Activated CD8-positive, alpha-beta memory T cell treated with anti-CD3 and anti-CD28 coated beads, Interleukin-2, amount 50 U/mL, for 1 hour (primary cell): ENCODE measurements at regions not wholly inside any gene's neighbourhood (a gene's known extent, or its start where the extent isn't known, plus 50 kb on each side); places are given as distances from the start of the nearest gene placed in this dataset.

Experiments used
- DNase-seq: peaks from one replicate; pipeline ENCODE4 v3.0.0-alpha.2; 2020; ENCODE audit errors: extremely low read depth

DNA sequence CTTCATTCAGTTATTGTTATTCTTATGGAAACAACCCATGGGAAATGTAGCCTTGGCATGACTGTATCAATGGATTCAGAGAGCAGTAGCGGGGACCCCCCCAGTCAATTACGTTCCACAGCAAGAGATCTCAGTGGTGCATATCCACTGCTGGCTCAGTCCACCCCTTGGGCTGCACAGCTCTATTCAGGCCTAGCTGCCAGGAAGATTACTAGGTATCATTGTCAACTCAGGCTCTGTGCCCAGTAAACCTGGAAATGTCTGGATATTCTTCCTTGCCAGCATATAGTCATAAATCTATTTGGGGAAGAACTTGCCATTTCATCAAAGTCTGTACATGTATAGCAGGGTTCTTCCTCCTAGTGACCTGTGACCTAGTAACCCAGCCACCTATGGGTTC lies 128.1 kb upstream of the CCDC54 start:
- no peak for DNase-seq

DNA sequence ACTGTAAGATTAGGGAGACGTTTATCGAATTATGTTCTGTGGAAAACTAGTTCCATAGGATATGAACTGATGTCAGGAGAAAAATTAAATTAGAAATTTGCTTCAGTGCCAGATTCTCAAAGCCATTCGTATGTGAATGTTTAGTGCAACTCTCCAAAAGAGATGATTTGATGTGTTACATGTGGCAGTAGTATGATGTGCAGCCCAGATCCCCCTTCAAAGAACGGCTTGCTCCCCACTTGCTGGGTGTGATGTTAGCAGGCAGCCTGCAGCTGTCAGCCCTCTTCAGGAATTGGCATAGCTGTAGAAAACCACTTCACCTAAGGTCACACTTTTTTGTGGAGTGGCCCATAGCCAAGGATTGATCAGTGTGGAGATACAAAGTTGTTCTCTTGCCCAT lies 127.0 kb upstream of the CCDC54 start:
- no peak for DNase-seq

DNA sequence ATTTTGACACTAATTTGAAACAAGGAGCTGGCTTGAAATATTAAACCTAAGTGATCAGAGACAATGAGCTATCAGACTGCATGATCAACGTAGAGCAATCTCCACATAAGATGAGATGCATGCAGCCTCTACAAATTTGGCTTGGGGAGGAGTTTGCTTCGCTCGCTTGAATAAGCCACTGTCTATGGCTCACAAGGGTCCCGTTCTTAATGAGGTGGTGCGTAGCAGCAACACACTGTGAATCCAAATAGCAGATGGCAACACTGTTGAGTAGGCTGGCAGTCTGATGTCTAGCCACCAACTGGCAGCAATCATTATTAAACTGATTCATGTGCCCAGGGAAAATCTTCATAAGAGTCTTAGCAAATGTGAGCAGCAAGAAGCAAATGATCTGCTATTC lies 125.4 kb upstream of the CCDC54 start:
- DNase-seq = no peak

DNA sequence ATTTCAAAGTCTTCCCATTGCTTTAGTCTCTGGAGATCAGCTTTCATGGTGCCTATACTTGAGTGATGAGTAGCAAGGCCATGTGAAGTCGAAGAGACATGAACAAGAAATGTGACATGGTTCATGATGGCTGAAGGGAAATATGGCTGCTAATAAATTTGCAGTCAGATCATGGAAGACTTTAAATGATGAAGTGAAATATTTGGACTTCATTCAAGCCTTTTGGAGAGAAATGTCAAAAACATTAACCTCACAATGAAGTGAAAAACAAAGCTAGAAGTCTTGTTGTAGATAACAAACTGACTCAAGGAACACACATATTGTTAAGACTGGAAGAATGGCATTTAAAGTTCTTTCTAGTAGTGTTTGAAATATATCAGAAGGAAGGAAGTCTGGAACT lies 120.3 kb upstream of the CCDC54 start:
- no peak for DNase-seq

DNA sequence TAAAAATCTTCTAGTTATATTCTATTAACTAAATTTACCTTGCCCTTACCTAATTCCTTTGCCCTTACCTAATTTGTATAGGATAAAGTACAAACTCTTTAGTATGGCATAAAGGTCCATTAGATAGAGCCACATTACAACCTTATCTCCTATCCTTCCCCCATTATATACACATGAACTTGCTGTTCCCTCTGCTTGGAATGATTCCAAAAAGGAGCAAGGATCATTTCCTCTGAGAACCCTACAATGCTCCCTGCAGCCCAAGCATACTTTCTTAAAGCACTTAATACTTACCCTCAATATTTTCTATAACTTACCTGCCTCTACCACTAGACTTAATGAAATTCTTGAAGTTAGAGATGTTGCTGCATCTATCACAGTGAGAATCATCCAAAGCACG lies 118.9 kb upstream of the CCDC54 start:
- no peak for DNase-seq

DNA sequence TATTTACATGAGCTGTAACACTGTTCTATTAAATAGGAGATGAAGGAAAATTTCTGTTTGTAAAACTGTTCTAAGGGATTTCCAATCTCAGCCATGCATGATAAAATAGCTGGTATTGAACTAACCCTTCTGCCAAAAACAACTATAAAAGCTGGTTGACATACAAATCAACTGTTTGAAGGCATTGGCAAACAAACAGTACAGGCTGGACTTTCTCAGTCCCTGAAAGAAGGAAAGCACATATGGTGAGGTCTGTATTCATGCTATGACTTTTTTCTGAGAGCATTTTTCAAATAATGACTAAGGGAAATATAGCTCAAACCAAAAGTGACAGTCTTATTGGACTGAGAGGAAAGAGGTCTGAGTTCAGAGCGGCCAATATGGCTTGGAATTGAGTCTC lies 117.0 kb upstream of the CCDC54 start:
- no peak for DNase-seq

DNA sequence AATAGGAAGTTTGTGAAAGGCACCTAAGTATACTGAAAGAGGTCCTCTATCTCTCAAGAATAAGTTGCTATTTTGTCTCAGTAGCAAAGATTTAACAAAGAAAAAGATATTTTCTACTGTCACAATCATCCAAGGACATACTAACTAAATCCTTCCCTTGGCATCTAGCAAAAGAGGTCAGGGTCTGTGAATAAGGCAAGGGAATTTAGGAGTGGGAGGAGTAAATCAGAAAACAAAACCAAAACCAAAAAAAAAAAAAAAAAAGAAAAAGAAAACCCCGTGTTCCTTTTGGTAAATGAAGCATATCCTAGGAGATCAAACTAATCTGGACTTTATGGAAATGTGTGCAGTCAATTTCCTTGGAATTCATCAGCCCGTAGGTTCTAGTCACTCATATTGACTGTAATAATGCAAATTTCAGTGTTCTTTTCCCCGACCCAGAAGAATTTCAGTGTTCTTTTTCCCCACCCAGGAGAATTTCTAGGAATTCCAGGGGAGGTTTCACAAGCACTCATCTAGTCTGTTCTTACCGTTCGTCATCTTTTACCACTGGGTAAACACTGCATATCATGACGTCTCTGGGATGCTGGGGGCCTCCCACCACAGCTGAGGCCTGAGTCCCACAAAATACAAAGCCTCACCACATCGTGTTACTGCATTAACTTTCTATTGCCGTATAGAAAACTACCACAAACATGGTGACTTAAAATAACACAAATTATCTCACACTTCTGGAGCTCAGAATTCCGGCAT lies 113.8 kb upstream of the CCDC54 start:
- DNase-seq = no peak

DNA sequence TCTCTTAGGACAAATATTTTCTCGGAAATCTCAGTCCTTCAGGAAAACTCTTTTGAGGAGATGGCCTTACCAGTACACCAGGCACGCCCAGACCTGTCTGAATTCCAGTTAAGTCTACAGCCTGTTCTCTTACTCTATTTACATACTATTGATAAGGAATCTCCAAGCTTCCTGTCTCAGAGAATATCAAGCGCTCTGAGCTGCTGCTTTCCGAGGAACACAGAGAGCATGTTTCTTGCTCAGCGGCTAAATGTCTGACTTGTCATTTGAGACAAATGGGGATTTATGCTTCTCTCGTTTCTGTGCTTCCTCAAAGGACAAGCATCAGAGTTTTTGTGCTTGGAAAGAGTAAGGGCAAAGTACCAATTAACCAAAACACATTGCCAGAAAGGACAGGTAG lies 112.4 kb upstream of the CCDC54 start:
- no peak for DNase-seq

DNA sequence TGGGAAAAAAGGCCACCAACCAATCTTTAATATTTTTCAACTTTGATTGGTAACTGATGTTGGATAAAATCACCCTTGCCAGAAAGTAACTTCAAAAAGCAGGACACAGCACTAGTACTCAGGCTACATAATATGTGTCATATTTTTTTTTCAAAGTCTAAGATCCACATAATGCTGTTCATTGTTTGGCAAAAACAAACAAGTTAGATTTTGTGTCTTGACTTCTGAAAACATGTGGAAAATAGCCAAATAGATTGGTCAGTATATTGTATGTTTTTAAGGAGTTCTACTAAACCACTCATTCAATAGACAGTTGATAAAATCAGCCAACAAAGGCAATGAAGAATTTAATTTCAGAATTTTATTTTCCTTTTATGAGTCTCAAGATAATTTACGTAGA lies 111.7 kb upstream of the CCDC54 start:
- DNase-seq = no peak

DNA sequence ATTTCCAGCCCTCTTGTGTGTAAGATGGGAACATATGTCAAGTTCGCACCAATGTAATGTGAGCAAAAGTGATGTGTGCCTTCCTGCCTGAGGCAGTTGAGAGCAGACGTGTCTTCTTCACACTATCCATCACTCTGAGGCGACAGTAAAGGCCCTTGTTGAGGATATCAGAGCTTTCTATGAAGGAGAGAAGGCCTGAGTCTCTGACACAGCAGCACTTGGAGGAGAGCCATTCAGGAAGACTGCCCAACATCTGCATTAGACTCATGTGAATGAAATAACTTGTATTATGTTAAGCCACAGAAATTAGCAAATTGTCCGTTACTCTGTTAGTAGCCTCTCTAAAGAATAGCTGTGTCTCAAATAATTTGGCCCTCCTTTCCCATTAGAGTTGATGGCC lies 108.8 kb upstream of the CCDC54 start:
- no peak for DNase-seq

DNA sequence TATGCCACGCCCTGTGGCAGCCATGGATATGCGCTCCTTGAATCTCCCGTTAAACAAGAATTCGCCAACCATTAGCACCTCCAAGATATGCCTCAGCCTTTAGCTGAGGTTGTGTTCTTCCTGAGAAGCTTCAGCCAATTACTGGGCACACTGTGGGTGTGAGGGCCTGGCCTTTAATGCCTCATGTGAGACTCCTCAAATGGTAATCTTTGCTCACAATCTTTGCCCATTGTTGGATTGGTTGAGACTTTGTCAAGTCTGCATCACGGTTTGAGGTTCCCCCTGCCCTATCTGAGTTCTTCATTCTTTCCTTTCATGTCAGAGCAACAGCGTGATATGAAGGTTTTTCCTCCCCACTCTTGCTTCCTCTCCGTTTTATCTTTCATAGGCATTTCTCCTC lies 108.1 kb upstream of the CCDC54 start:
- DNase-seq = no peak

DNA sequence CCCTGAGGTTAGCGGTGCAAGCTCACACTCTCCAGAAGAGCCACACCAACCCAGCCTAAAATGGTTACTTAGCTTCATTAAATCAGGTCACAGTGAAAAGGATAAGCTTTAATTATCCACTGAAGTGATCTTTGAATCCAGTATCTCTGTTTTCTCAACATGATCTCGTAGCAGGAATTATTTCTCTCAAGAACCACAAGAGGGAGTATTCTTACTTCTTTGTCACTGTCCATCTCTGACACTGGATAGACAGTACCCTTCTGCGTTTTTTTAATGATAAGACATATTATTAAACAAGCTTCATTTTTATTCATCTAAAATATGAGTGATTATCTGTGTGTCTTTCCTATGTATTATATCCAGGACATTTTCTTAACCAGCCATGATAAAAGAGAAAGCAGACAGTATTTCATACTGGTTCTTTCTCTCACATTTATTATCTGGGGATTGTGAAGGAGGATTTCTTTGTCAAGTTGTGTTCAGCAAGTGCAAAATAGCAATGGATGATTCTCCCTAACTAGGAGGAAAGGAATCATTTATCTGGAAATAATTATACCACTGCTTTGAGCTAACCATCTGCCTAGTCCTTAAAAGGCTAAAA lies 105.4 kb upstream of the CCDC54 start:
- DNase-seq = no peak

DNA sequence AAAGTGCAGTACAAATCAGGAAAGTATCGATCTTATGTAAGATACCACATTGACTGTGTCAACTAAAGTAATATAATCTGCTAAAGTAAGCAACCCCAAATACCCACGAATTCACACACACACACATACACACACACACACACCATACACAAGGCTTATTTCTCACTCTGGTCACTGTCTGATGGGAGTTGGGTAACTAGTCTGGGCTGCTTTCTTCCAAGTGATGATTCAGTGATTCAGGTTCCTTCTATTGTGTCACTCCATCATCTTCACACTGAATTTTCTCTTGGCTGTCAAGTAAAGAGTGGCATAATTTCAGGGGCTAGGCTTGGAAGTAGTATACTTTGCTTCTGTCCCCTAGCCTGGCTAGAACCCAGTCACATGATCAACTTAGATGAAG lies 104.8 kb upstream of the CCDC54 start:
- no peak for DNase-seq

DNA sequence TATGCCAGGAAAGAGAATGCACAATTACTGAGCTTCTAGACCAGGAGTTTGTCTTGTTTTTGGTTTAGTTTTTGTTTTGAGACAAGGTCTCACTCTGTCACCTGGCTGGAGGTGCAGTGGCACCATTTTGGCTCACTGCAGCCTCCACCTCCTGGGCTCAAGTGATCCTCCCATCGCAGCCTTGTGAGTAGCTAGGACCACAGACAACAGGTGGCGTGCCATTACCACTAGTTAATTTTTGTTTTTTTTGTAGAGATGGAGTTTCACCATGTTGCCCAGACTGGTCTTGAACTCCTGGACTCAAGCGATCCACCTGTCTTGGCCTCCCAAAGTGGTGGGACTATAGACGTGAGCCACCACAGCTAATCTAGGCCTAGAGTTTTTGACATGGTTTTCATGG lies 104.4 kb upstream of the CCDC54 start:
- DNase-seq = no peak

DNA sequence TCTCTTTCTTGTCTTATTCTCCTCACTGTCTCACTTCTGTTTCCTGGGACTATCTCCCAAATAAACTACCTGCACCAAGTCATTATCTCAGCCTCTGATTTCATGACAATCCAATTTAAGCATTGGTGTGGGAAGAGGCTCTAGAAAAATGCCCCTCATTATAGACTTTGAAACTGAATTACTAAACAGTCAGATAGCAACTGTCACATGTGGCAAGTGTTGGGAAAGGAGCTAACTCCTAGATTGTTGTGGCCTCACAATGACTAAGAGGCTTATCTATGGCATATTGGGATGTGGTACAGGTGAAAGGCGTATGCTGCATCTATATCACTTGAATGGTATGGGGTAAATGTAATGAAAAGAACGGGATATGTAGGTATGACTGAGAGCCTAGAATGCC lies 103.5 kb upstream of the CCDC54 start:
- no peak for DNase-seq

DNA sequence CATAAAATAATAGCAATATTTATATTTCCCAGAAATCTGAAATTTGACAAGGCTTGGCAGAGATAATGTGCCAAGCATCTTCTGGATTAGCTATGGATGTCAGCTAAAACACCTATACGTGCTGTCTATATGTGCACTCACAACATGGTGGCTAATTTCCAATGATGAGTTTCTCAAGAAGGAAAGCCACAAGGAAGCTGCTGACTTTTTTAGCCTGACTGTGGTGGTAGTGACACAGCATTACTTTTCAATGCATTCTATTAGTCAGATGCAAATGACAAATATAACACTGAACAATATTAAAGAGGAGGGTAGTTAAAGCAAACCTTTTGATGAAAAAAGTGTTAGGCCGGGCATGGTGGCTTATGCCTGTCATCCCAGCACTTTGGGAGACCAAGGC lies 101.7 kb upstream of the CCDC54 start:
- DNase-seq = no peak

DNA sequence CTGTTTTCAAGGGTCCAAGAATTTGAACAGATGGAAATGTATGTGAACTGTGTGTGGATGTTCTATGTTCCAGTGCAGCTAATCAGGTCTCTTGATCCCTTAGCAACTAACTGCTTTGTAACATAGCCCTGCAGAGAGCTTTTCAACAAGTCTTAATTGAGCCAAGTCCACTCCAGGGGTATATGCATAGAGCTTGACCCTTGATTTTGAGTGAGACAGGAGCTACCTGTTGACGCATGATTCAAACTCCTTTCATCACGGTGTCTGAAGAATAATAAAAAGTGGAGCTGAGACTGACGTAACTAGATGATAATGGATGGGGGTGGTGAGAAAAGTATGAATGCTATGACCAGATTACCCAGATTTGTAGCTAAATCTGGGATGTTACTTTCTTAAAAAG lies 93.3 kb upstream of the CCDC54 start:
- no peak for DNase-seq

DNA sequence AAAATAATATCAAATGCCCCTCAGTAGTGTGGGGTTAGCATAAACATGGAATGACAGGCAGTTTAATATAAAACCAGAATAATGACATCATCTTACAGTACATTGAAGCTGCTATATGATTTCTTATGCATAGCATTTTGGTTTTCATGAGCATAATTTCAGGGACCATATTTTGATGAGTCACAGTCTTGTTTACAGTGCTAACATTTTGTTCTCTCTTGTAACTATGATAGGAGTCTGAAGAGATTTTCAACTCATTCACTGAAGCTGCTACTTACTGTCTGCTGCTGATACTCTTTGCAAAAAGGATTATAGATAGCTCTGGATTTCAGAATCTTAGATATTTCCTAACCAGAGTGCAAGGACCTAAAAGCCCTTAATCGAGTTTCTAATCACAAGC lies 92.6 kb upstream of the CCDC54 start:
- no peak for DNase-seq

DNA sequence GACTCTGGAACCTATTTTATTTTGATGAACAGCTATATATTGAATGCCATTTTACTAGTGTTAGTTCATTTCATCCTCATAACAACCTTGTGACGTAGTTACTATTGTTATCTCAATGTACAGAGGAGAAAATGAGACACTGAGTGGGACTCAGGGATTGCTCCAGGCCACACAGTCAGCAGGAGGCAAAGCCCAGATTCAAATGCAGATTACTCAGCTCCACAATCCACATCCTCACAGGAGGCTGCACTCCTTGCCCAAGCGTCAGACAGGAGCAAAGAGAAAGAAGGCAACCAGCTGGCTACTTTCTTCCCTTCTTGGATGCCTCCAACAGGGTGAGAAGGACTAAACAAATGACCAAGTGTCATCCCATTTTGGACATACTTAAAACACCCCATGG lies 92.0 kb upstream of the CCDC54 start:
- DNase-seq = no peak

DNA sequence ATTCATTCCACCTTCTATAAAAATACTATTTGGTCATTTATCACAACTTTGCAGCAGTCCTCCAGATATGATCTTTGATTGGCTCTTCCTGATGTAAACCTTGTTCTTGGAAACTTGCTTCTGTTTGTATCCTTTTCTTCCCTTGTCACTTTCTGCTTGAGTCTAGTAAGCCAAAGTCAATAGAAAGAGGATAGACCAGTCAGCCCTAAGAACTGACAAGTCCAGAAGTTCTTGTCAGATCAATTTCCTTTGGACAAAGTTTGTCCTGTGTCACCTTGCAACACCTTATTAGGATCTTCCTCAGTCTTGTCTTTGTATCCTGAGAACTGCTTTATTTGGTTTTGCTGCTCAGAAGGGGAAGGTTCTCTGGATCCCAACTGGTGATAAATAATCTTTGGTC lies 87.9 kb upstream of the CCDC54 start:
- DNase-seq = no peak

DNA sequence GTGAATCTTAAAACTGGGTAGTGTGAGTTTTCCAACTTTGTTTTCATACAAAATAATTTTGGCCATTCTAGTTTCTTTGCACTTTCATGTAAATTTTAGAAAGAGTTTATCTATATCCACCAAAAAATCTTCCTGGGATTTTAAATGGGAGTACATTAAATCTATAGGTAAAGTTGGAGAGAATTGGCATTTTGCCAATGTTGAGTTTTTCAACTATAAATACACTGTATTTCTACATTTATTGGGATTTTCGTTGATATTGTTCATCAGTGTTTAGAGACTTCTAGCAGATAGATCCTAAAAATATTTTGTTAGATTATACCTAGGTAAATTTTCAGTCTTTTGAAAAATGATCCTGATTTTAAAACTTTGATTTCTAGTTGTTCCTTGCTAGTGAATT lies 83.1 kb upstream of the CCDC54 start:
- no peak for DNase-seq

DNA sequence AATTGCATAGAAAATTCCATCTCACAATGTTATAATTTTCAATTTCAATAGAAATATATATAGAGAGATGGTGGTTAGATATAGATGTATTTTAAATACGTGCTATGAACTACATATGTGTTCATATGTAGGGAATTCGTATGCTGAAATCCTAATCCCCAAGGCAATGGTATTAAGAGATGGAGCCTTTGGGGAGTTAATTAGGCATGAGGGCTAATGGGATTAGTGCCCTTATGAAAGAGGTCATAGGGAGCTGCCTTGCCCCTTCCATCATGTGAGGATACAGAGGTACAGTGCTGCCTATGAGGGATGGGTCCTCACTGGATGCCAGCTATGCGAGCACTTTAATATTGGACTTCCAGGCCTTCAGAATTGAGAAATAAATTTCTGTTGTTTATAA lies 79.6 kb upstream of the CCDC54 start:
- DNase-seq = no peak

DNA sequence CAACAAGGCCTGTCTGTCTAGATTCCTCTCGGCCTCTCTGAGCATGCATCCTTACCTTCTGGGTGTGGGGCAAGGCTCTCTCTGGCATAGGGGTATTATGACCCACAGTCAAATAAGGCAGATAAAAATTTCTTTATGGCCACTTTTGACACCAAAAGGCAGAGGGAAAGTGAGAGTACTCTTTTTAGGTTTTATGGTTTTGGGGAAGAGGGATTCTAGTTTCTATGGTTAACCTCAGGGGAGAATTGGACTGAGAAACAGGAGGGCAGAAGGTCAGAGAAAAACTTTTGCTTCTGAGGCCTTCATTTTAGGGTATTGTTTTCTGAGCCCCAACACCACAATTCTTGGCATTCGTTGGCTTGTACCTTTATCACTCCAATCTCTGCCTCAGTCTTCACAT lies 70.0 kb upstream of the CCDC54 start:
- DNase-seq = no peak

DNA sequence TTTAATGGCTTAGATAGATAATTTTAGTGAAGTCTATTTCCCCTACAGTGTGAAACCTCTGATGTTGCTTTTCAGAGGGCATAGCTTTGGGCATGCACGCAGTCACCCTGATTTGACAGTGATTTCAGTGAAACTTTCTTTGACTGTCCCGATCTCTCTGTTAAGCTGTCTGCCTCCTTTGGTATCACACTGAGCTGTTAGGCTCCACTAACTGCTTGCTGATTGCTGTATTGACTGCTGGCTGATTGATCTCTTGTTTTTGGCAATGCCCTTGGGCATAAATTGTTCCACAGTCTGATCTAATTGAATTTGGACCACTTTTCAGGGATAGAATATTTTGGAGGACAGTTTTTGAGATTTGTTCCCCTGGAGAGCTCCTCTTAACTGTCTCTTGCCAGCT lies 68.5 kb upstream of the CCDC54 start:
- DNase-seq = no peak
